GM12878 (cell line): ENCODE measurements at regions not wholly inside any gene's neighbourhood (a gene's known extent, or its start where the extent isn't known, plus 50 kb on each side); places are given as distances from the start of the nearest gene placed in this dataset.

Source experiments
- ATAC-seq: fragments of 200-7000 bp; cut with Tn5 transposase; 3 replicates; pipeline ENCODE4 v1.9.1; 2020; ENCODE audit warnings: mild to moderate bottlenecking, moderate library complexity
- BruUV-seq: library from RNA; stranded (reverse); fragments of 400-500 nt; replicated peaks from 2 replicates; lab custom pipeline; 2021; lab: Mats Ljungman, UMichigan
- CTCF ChIA-PET: fragments of 300-600 bp; sonication (Branson Sonifier 250); formaldehyde crosslinking; extraction: SDS; loops from one replicate; lab custom pipeline; 2021; ENCODE audit warnings: inconsistent platforms; lab: Yijun Ruan, JAX
- POLR2A ChIA-PET: fragments of 350-600 bp; formaldehyde crosslinking; extraction: SDS; loops from one replicate; lab custom pipeline; 2021; ENCODE audit warnings: inconsistent platforms; lab: Charles Lee
- RAD21 ChIA-PET: fragments of 300-600 bp; sonication (Branson Sonifier 250); formaldehyde crosslinking; loops from one replicate; lab custom pipeline; 2023; ENCODE audit warnings: antibody characterized with exemption; ENCODE audit not compliant: unreplicated experiment; lab: Charles Lee
- SMC1A ChIA-PET: fragments of 300-600 bp; sonication (Branson Sonifier 250); formaldehyde crosslinking; loops from one replicate; lab custom pipeline; 2023; ENCODE audit not compliant: unreplicated experiment, uncharacterized antibody; lab: Charles Lee
- DNase-seq: peaks from one replicate; pipeline ENCODE4 v3.0.0-alpha.2; 2011; ENCODE audit warnings: low read depth, low spot score
- FAIRE-seq: peaks from 3 replicates; lab custom pipeline; 2011; peaks lifted over from hg19 to GRCh38; lab: Jason Lieb, UNC
- H2AFZ ChIP-seq: 2 replicates; pipeline ENCODE4 v1.6.0; 2011; ENCODE audit warnings: low read depth, low read length, control low read depth; ENCODE audit not compliant: control insufficient read depth
- H3K27ac ChIP-seq: 2 replicates; pipeline ENCODE4 v1.5.1; 2011; ENCODE audit warnings: control low read depth; ENCODE audit not compliant: control insufficient read depth, insufficient read depth
- H3K27me3 ChIP-seq, 2 experiments: replicated peaks in 1 of 2; 2 replicates each; pipeline versions ENCODE4 v1.6.0 to v1.6.1; 2011; ENCODE audit warnings: low read length in 1 of 2; ENCODE audit not compliant: control insufficient read depth in 2 of 2, insufficient read depth in 2 of 2
- H3K36me3 ChIP-seq, 2 experiments: 2 replicates each; pipeline ENCODE4 v1.5.1; 2011; ENCODE audit warnings: low read length in 1 of 2; ENCODE audit not compliant: control insufficient read depth in 2 of 2, insufficient read depth in 2 of 2
- H3K4me1 ChIP-seq: 2 replicates; pipeline ENCODE4 v1.6.1; 2011; ENCODE audit warnings: mild to moderate bottlenecking, low read length, moderate library complexity, mixed read lengths; ENCODE audit not compliant: control insufficient read depth, insufficient read depth
- H3K4me2 ChIP-seq: 2 replicates; pipeline ENCODE4 v1.6.0; 2011; ENCODE audit warnings: control low read depth; ENCODE audit not compliant: control insufficient read depth, insufficient read depth
- H3K4me3 ChIP-seq: fragments of 200-600 bp; sonication (generic); 2 replicates; pipeline ENCODE4 v1.5.1; 2016
- H3K79me2 ChIP-seq: 2 replicates; pipeline ENCODE4 v1.6.0; 2011; ENCODE audit warnings: low read length; ENCODE audit not compliant: control insufficient read depth, insufficient read depth
- H3K9ac ChIP-seq: 2 replicates; pipeline ENCODE4 v1.8.0; 2011; ENCODE audit warnings: low read length, control low read depth, mixed read lengths; ENCODE audit not compliant: control insufficient read depth, insufficient read depth
- H3K9me3 ChIP-seq: replicated peaks from 3 replicates; pipeline ENCODE4 v1.5.1; 2011; ENCODE audit warnings: mild to moderate bottlenecking, low read length; ENCODE audit not compliant: control insufficient read depth, insufficient read depth
- H4K20me1 ChIP-seq: 2 replicates; pipeline ENCODE4 v1.6.0; 2011; ENCODE audit not compliant: control insufficient read depth, insufficient read depth
- DPF2 ChIP-seq: fragments of 450-650 bp; IDR thresholded peaks from 2 replicates; pipeline ENCODE4 v1.6.1; 2017; ENCODE audit warnings: mild to moderate bottlenecking
- HDAC6 ChIP-seq: fragments of 200-600 bp; sonication (generic); IDR thresholded peaks from one replicate; pipeline ENCODE4 v1.8.0; 2017; ENCODE audit warnings: antibody characterized with exemption; ENCODE audit not compliant: unreplicated experiment
- TCF12 ChIP-seq: IDR thresholded peaks from 2 replicates; pipeline ENCODE4 v1.6.1; 2011; ENCODE audit warnings: low read depth, mild to moderate bottlenecking, low read length
- ZNF207 ChIP-seq: fragments of 450-650 bp; IDR thresholded peaks from 2 replicates; pipeline ENCODE4 v1.6.1; 2014; ENCODE audit warnings: antibody characterized with exemption, mild to moderate bottlenecking, borderline replicate concordance
- WGBS: methylation state at CpG from one replicate; pipeline ENCODE4 v1.1.6; 2016; ENCODE audit warnings: low lambda C conversion rate; ENCODE audit not compliant: insufficient replicate concordance, insufficient coverage; ENCODE audit errors: missing lambda C conversion rate; 5-methylcytosine and 5-hydroxymethylcytosine counted together
- in situ Hi-C: fragments of 300-500 bp; cut with MboI; formaldehyde crosslinking; loops from 9 replicates; pipeline ENCODE4 v1.14.3; 2018; ENCODE audit warnings: mixed read lengths
- intact Hi-C: fragments of 100-400 bp; cut with micrococcal nuclease; formaldehyde crosslinking; loops from one replicate; pipeline ENCODE4 v1.14.2; 2022; ENCODE audit not compliant: unreplicated experiment
- TF ChIP-seq, protein P1 (sequence below): IDR thresholded peaks from 2 replicates; pipeline ENCODE4 v1.6.1; 2011; ENCODE audit warnings: borderline replicate concordance, low read depth, mild to moderate bottlenecking, moderate library complexity, low read length; ENCODE audit not compliant: insufficient read depth, poor library complexity, severe bottlenecking
- TF ChIP-seq, protein P2 (sequence below): IDR thresholded peaks from 2 replicates; pipeline ENCODE4 v1.6.1; 2012; ENCODE audit warnings: improper control_type of control experiment, low read depth, low read length; ENCODE audit not compliant: insufficient replicate concordance

DNA sequence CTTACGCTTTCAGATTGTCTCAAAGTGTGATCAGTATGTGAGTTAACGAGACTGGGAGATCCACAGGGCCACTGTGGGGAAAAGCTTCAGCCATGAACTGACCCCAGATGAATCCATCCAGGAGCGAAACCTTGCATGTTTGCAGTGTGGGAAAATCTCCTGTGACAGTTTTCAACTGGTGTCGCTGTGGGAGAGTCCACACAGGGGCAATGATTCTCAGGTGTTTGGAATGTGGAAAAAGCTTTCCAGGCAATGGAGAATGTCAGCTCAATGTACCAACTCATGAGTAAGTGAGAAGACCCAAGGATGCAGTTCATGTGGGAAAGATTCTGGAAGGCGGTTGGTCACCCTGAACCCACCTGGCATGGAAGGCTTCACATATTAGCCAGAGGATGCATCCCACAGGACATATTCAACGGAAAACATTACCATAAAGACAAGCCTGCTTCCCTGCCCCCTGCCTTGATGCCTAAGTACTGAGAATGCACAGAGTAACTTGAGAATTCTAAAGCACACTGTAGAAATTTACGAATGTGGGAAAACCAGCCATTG is 204.1 kb upstream of the BMPER start:
- Histone ChIP-seq H3K4me3 (no peak overlapping the region), H3K4me1 (no peaks in the 10 kb centered on the region), H3K27ac (no peak overlapping the region), H3K27me3 (no peaks in the 10 kb centered on the region), H3K4me2 (no peak overlapping the region), H4K20me1 (no peaks in the 10 kb centered on the region), H3K9ac (no peak overlapping the region), H3K36me3 (no peaks in the 10 kb centered on the region), H3K9me3 (no peaks in the 10 kb centered on the region; the same call in 2 of the 3 replicates), H3K79me2 (no peaks in the 10 kb centered on the region), H2AFZ (no peak overlapping the region)
- DNase-seq (no peak), FAIRE-seq (no peak), ATAC-seq (no peak)
- no TSS peak for BruUV-seq
- WGBS, result 26% methylated on average over 7 of the region's 7 CpGs
- CTCF ChIA-PET, result no interaction called here
- POLR2A ChIA-PET, result no interaction called here
- SMC1A ChIA-PET, result interaction anchor here (0.7 to 1.5 kb wide), 5 partner anchors 14 to 387 kb away, joined by 3 to 5 read pairs (median 3); no protein-coding TSS in a partner anchor
- TF ChIP-seq, protein P1, sequence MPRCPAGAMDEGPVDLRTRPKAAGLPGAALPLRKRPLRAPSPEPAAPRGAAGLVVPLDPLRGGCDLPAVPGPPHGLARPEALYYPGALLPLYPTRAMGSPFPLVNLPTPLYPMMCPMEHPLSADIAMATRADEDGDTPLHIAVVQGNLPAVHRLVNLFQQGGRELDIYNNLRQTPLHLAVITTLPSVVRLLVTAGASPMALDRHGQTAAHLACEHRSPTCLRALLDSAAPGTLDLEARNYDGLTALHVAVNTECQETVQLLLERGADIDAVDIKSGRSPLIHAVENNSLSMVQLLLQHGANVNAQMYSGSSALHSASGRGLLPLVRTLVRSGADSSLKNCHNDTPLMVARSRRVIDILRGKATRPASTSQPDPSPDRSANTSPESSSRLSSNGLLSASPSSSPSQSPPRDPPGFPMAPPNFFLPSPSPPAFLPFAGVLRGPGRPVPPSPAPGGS, result no peak
- in situ Hi-C loops, result no loop called here
- intact Hi-C loops, result no loop called here
- RAD21 ChIA-PET, result no interaction called here

DNA sequence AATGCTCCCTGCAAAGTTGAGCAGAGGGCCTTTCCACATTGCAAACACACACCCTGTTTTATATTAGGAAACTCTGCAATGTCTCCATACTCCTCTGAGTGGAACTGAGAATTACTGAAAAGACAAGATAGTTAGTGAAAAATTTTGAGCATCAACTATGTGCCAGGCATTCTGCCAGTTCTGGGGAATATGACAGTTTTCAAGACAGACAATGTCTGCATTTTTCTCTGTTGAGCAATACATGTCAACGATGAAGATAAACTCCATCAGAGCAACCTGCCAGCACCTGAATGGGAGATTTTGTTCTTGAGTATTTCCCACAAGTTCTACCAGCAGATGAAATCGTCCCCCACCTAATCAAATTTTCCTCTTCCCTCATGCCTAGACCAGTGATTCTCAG is 203.4 kb upstream of the BMPER start:
- no peak for FAIRE-seq
- WGBS, result 15% methylated on average over 2 of the region's 2 CpGs
- Histone ChIP-seq H4K20me1 (no peaks in the 10 kb centered on the region), H3K4me2 (no peak overlapping the region), H3K79me2 (no peaks in the 10 kb centered on the region), H3K4me3 (no peak overlapping the region), H3K9ac (no peak overlapping the region), H3K27ac (no peak overlapping the region), H3K27me3 (no peaks in the 10 kb centered on the region), H3K9me3 (no peaks in the 10 kb centered on the region; the same call in 2 of the 3 replicates), H3K4me1 (no peaks in the 10 kb centered on the region), H2AFZ (no peak overlapping the region), H3K36me3 (no peaks in the 10 kb centered on the region)
- DNase-seq, result no peak
- ChIA-PET POLR2A (interaction anchor here (0.5 kb wide), 1 partner anchor 671 kb away, joined by 3 read pairs; no protein-coding TSS in a partner anchor), RAD21 (no interaction called here), SMC1A (interaction anchor here (1.1 to 1.3 kb wide), 3 partner anchors 12 to 30 kb away, joined by 3 to 5 read pairs (median 4); no protein-coding TSS in a partner anchor), CTCF (no interaction called here)
- ATAC-seq, result no peak
- intact Hi-C loops (no loop called here), in situ Hi-C loops (no loop called here)
- BruUV-seq, result no TSS peak
- no peak for TF ChIP-seq TCF12
- no peak for TF ChIP-seq HDAC6
- TF ChIP-seq DPF2, result no peak
- TF ChIP-seq, protein P2, sequence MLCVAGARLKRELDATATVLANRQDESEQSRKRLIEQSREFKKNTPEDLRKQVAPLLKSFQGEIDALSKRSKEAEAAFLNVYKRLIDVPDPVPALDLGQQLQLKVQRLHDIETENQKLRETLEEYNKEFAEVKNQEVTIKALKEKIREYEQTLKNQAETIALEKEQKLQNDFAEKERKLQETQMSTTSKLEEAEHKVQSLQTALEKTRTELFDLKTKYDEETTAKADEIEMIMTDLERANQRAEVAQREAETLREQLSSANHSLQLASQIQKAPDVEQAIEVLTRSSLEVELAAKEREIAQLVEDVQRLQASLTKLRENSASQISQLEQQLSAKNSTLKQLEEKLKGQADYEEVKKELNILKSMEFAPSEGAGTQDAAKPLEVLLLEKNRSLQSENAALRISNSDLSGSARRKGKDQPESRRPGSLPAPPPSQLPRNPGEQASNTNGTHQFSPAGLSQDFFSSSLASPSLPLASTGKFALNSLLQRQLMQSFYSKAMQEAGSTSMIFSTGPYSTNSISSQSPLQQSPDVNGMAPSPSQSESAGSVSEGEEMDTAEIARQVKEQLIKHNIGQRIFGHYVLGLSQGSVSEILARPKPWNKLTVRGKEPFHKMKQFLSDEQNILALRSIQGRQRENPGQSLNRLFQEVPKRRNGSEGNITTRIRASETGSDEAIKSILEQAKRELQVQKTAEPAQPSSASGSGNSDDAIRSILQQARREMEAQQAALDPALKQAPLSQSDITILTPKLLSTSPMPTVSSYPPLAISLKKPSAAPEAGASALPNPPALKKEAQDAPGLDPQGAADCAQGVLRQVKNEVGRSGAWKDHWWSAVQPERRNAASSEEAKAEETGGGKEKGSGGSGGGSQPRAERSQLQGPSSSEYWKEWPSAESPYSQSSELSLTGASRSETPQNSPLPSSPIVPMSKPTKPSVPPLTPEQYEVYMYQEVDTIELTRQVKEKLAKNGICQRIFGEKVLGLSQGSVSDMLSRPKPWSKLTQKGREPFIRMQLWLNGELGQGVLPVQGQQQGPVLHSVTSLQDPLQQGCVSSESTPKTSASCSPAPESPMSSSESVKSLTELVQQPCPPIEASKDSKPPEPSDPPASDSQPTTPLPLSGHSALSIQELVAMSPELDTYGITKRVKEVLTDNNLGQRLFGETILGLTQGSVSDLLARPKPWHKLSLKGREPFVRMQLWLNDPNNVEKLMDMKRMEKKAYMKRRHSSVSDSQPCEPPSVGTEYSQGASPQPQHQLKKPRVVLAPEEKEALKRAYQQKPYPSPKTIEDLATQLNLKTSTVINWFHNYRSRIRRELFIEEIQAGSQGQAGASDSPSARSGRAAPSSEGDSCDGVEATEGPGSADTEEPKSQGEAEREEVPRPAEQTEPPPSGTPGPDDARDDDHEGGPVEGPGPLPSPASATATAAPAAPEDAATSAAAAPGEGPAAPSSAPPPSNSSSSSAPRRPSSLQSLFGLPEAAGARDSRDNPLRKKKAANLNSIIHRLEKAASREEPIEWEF, result no peak
- no peak for TF ChIP-seq ZNF207
